ENCODE measurements at regions not wholly inside any gene's neighbourhood (a gene's known extent, or its start where the extent isn't known, plus 50 kb on each side); places are given as distances from the start of the nearest gene placed in this dataset.
A peak's percentile ranks its signal among the peaks of the same experiment; 100 is the strongest.

GRCh38 chr7:13050703-13051102 lies 363.3 kb downstream of the ARL4A start:
- Mint-ChIP-seq H3K27me3 (peaks cover 0 to under 1% (median 0%) of the 10 kb centered on the region in 5 donors), H3K9me3 (no peaks in the 10 kb centered on the region), H3K27ac (no peak overlapping the region), H3K4me3 (no peak overlapping the region), H3K4me1 (peaks cover 0 to 3% (median 0%) of the 10 kb centered on the region in 4 donors), H3K36me3 (no peaks in the 10 kb centered on the region)
- no peak for ATAC-seq
- DNase-seq: no peak
- POLR2A ChIA-PET: no interaction called here

GRCh38 chr7:13055732-13056368 lies 368.4 kb downstream of the ARL4A start:
- Mint-ChIP-seq H3K27me3 (no peaks in the 10 kb centered on the region), H3K27ac (peak overlapping the region in 2 of 10 donors; percentile 8 to 12), H3K9me3 (peaks cover 0 to 4% (median 0%) of the 10 kb centered on the region in 9 donors), H3K4me1 (peaks cover 5 to 35% (median 14%) of the 10 kb centered on the region in 4 donors), H3K36me3 (no peaks in the 10 kb centered on the region), H3K4me3 (no peak overlapping the region)
- no peak for DNase-seq
- POLR2A ChIA-PET: interaction anchor here (0.8 kb wide), 1 partner anchor 827 kb away, joined by 3 read pairs; no protein-coding TSS in a partner anchor
- ATAC-seq: no peak

- H3K36me3 Mint-ChIP-seq: no peaks in the 10 kb centered on the region
- peak overlapping the region in 9 of 10 donors; percentile 29 to 81 (median 46) for H3K4me3 Mint-ChIP-seq
- ATAC-seq (no peak), DNase-seq (no peak)
- peaks cover 5 to 35% (median 14%) of the 10 kb centered on the region in 4 donors for H3K4me1 Mint-ChIP-seq
- peak overlapping the region in 7 of 10 donors; percentile 7 to 84 (median 41) for H3K27ac Mint-ChIP-seq
- no peaks in the 10 kb centered on the region for H3K27me3 Mint-ChIP-seq
- POLR2A ChIA-PET: no interaction called here
- peaks cover 0 to 4% (median 0%) of the 10 kb centered on the region in 9 donors for H3K9me3 Mint-ChIP-seq
These were observed 370.2 kb downstream of the ARL4A start for GRCh38 chr7:13057462-13058200.

GRCh38 chr7:13060173-13060572 lies 372.7 kb downstream of the ARL4A start:
- Mint-ChIP-seq H3K4me3 (no peak overlapping the region), H3K27ac (no peak overlapping the region), H3K9me3 (peaks cover 0 to 4% (median 0%) of the 10 kb centered on the region in 9 donors), H3K4me1 (peaks cover 5 to 35% (median 14%) of the 10 kb centered on the region in 4 donors), H3K27me3 (peaks cover 0 to 9% (median under 1%) of the 10 kb centered on the region in 5 donors), H3K36me3 (no peaks in the 10 kb centered on the region)
- POLR2A ChIA-PET: no interaction called here
- ATAC-seq (no peak), DNase-seq (no peak)

- ATAC-seq (no peak), DNase-seq (no peak)
- Mint-ChIP-seq H3K36me3 (no peaks in the 10 kb centered on the region), H3K4me1 (peaks cover 5 to 29% (median 12%) of the 10 kb centered on the region in 4 donors), H3K27ac (no peak overlapping the region), H3K9me3 (peaks cover 0 to 4% (median 0%) of the 10 kb centered on the region in 9 donors), H3K27me3 (peaks cover 0 to 9% (median 4%) of the 10 kb centered on the region in 5 donors), H3K4me3 (no peak overlapping the region)
- POLR2A ChIA-PET: no interaction called here
These were observed 373.7 kb downstream of the ARL4A start for GRCh38 chr7:13061115-13061514.

GRCh38 chr7:13062631-13063030 lies 375.2 kb downstream of the ARL4A start:
- H3K4me3 Mint-ChIP-seq: no peak overlapping the region

GRCh38 chr7:13067036-13067435 lies 379.6 kb downstream of the ARL4A start:
- Mint-ChIP-seq H3K9me3 (no peaks in the 10 kb centered on the region), H3K27ac (no peak overlapping the region), H3K4me3 (no peak overlapping the region), H3K4me1 (no peaks in the 10 kb centered on the region), H3K36me3 (no peaks in the 10 kb centered on the region), H3K27me3 (peaks cover 0 to 12% (median 4%) of the 10 kb centered on the region in 5 donors)
- POLR2A ChIA-PET: no interaction called here
- ATAC-seq: no peak
- DNase-seq: no peak

More at GRCh38 chr7:13062631-13063030, 375.2 kb downstream of the ARL4A start:
- DNase-seq (no peak), ATAC-seq (no peak)
- peaks cover 0 to 4% (median 0%) of the 10 kb centered on the region in 9 donors for H3K9me3 Mint-ChIP-seq
- H3K4me1 Mint-ChIP-seq: peaks cover 4 to 14% (median 6%) of the 10 kb centered on the region in 4 donors
- POLR2A ChIA-PET: no interaction called here
- peaks cover 0 to 11% (median 4%) of the 10 kb centered on the region in 5 donors for H3K27me3 Mint-ChIP-seq
- H3K36me3 Mint-ChIP-seq: no peaks in the 10 kb centered on the region
- H3K27ac Mint-ChIP-seq: no peak overlapping the region

GRCh38 chr7:13068032-13068431 lies 380.6 kb downstream of the ARL4A start:
- Mint-ChIP-seq H3K9me3 (no peaks in the 10 kb centered on the region), H3K36me3 (no peaks in the 10 kb centered on the region), H3K4me3 (no peak overlapping the region), H3K4me1 (no peaks in the 10 kb centered on the region), H3K27ac (no peak overlapping the region), H3K27me3 (peaks cover 0 to 12% (median 4%) of the 10 kb centered on the region in 5 donors)
- DNase-seq: no peak
- ATAC-seq: no peak
- POLR2A ChIA-PET: no interaction called here

- Mint-ChIP-seq H3K36me3 (no peaks in the 10 kb centered on the region), H3K27me3 (peaks cover 0 to 6% (median 2%) of the 10 kb centered on the region in 5 donors), H3K9me3 (no peaks in the 10 kb centered on the region), H3K4me3 (no peak overlapping the region), H3K27ac (no peak overlapping the region), H3K4me1 (no peaks in the 10 kb centered on the region)
- DNase-seq: no peak
- POLR2A ChIA-PET: no interaction called here
- no peak for ATAC-seq
These were observed 382.4 kb downstream of the ARL4A start for GRCh38 chr7:13069841-13070240.

GRCh38 chr7:13072014-13072413 lies 384.6 kb downstream of the ARL4A start:
- POLR2A ChIA-PET: no interaction called here
- no peak overlapping the region for H3K27ac Mint-ChIP-seq
- no peak for DNase-seq
- no peak for ATAC-seq
- H3K4me3 Mint-ChIP-seq: no peak overlapping the region
- no peaks in the 10 kb centered on the region for H3K9me3 Mint-ChIP-seq
- H3K4me1 Mint-ChIP-seq: no peaks in the 10 kb centered on the region
- H3K36me3 Mint-ChIP-seq: no peaks in the 10 kb centered on the region
- H3K27me3 Mint-ChIP-seq: peaks cover 0 to 6% (median 2%) of the 10 kb centered on the region in 5 donors

GRCh38 chr7:13077466-13077865 lies 390.0 kb downstream of the ARL4A start:
- Mint-ChIP-seq H3K4me1 (no peaks in the 10 kb centered on the region), H3K36me3 (no peaks in the 10 kb centered on the region), H3K27ac (no peak overlapping the region), H3K4me3 (no peak overlapping the region), H3K9me3 (no peaks in the 10 kb centered on the region), H3K27me3 (peaks cover 0 to 11% (median 5%) of the 10 kb centered on the region in 5 donors)
- ATAC-seq (no peak), DNase-seq (no peak)
- POLR2A ChIA-PET: no interaction called here

- no peaks in the 10 kb centered on the region for H3K36me3 Mint-ChIP-seq
- H3K27me3 Mint-ChIP-seq: peaks cover 0 to 11% (median 5%) of the 10 kb centered on the region in 5 donors
- no peak overlapping the region for H3K4me3 Mint-ChIP-seq
- H3K9me3 Mint-ChIP-seq: no peaks in the 10 kb centered on the region
- no peak for ATAC-seq
- no peak for DNase-seq
- H3K27ac Mint-ChIP-seq: no peak overlapping the region
- POLR2A ChIA-PET: no interaction called here
- no peaks in the 10 kb centered on the region for H3K4me1 Mint-ChIP-seq
These were observed 390.7 kb downstream of the ARL4A start for GRCh38 chr7:13078105-13078504.

GRCh38 chr7:13090959-13091358 lies 403.5 kb downstream of the ARL4A start:
- Mint-ChIP-seq H3K27me3 (peaks cover 3 to 13% (median 8%) of the 10 kb centered on the region in 5 donors), H3K9me3 (peaks cover 0 to 4% (median 0%) of the 10 kb centered on the region in 9 donors), H3K4me1 (peaks cover 0 to 3% (median 0%) of the 10 kb centered on the region in 4 donors), H3K36me3 (no peaks in the 10 kb centered on the region), H3K4me3 (no peak overlapping the region), H3K27ac (no peak overlapping the region)
- ATAC-seq: no peak
- POLR2A ChIA-PET: no interaction called here
- DNase-seq: no peak
